Adrenal gland (tissue), 5 donors: ENCODE measurements at regions not wholly inside any gene's neighbourhood (a gene's known extent, or its start where the extent isn't known, plus 50 kb on each side); places are given as distances from the start of the nearest gene placed in this dataset.

Experiments used
- POLR2A ChIP-seq, 2 donors: fragments of 450-650 bp; IDR thresholded peaks; one replicate each; pipeline ENCODE4 v1.6.1; 2017; ENCODE audit warnings: antibody characterized with exemption in 2 of 2, mild to moderate bottlenecking in 2 of 2, moderate library complexity in 1 of 2
- TF ChIP-seq, protein P1 (sequence below), 6 experiments: fragments of 450-650 bp in 4 of 6; fragments of 200-600 bp in 2 of 6; sonication (generic) in 1 of 6; IDR thresholded peaks; 1 replicate in 5 of 6; 2 replicates in 1 of 6; pipeline versions ENCODE4 v1.5.1 to v1.8.0; 2016 to 2021; ENCODE audit warnings: antibody characterized with exemption in 6 of 6, mild to moderate bottlenecking in 2 of 6, moderate library complexity in 1 of 6
- donor health status: DM: no; HTN: no; CAD: no.

DNA sequence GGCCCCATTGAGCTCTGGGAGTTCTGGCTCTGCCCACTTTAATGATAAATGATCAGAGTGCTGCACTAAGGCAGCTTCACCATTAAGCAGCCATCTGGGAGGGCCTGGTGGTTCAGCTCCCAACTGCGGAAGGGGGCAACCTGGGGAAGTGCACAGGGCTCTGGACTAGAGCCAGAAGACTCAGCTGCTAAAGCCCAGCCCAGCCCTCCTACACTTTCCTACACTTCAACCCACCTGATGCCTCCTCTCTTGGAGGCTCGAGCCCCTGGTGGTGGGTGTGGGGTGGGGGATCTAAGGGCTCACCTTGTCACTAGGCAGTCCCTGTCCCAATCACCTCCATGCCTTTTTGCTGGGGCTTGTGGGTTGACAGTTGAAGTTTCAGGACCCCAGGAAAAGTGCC is 60.6 kb upstream of the ANTXRL start:
- TF ChIP-seq, protein P1, sequence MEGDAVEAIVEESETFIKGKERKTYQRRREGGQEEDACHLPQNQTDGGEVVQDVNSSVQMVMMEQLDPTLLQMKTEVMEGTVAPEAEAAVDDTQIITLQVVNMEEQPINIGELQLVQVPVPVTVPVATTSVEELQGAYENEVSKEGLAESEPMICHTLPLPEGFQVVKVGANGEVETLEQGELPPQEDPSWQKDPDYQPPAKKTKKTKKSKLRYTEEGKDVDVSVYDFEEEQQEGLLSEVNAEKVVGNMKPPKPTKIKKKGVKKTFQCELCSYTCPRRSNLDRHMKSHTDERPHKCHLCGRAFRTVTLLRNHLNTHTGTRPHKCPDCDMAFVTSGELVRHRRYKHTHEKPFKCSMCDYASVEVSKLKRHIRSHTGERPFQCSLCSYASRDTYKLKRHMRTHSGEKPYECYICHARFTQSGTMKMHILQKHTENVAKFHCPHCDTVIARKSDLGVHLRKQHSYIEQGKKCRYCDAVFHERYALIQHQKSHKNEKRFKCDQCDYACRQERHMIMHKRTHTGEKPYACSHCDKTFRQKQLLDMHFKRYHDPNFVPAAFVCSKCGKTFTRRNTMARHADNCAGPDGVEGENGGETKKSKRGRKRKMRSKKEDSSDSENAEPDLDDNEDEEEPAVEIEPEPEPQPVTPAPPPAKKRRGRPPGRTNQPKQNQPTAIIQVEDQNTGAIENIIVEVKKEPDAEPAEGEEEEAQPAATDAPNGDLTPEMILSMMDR (IDR thresholded peaks at IDR 0.05), result no peak
- TF ChIP-seq POLR2A (IDR thresholded peaks at IDR 0.05), result no peak
